CD4-positive, alpha-beta memory T cell (primary cell): ENCODE measurements at regions not wholly inside any gene's neighbourhood (a gene's known extent, or its start where the extent isn't known, plus 50 kb on each side); places are given as distances from the start of the nearest gene placed in this dataset.
A peak's percentile ranks its signal among the peaks of the same experiment; 100 is the strongest.

ENCODE experiments used
- CTCF ChIA-PET: fragments of 350-600 bp; sonication (Branson Sonifier 250); formaldehyde crosslinking; loops from one replicate; lab custom pipeline; 2021; ENCODE audit warnings: inconsistent platforms; ENCODE audit not compliant: partially characterized antibody; lab: Charles Lee
- POLR2A ChIA-PET: fragments of 350-600 bp; sonication (Branson Sonifier 250); formaldehyde crosslinking; loops from one replicate; lab custom pipeline; 2021; ENCODE audit not compliant: partially characterized antibody; lab: Charles Lee
- DNase-seq, 5 donors: peaks; one replicate each; pipeline versions ENCODE4 v3.0.0 to v3.0.0-alpha.2; 2020 to 2022; ENCODE audit warnings: mixed read lengths in 1 of 5
- H3K27ac ChIP-seq: one replicate; pipeline ENCODE4 v1.7.0; 2013; ENCODE audit warnings: low read depth, low read length
- H3K27me3 ChIP-seq: 2 replicates; pipeline ENCODE4 v1.7.0; 2013; ENCODE audit warnings: mild to moderate bottlenecking, low read length, moderate library complexity; ENCODE audit not compliant: insufficient read depth
- H3K36me3 ChIP-seq: 2 replicates; pipeline ENCODE4 v1.7.0; 2013; ENCODE audit warnings: mild to moderate bottlenecking, low read length, moderate library complexity; ENCODE audit not compliant: insufficient read depth
- H3K4me1 ChIP-seq: 2 replicates; pipeline ENCODE4 v1.7.0; 2013; ENCODE audit warnings: mild to moderate bottlenecking, low read length, moderate library complexity; ENCODE audit not compliant: insufficient read depth
- H3K4me3 ChIP-seq, 2 donors: one replicate each; pipeline ENCODE4 v1.7.0; 2013; ENCODE audit warnings: low read length in 2 of 2, mild to moderate bottlenecking in 1 of 2
- H3K9me3 ChIP-seq, 2 donors: one replicate each; pipeline ENCODE4 v1.7.0; 2013; ENCODE audit warnings: low read length in 2 of 2, control low read depth in 1 of 2; ENCODE audit not compliant: control insufficient read depth in 1 of 2
- H3K27ac Mint-ChIP-seq, 7 donors: one replicate each; pipeline ENCODE4 v1.8.0; 2020 to 2021; ENCODE audit warnings: mixed read lengths in 7 of 7, mild to moderate bottlenecking in 6 of 7, inconsistent platforms in 3 of 7, moderate library complexity in 3 of 7
- H3K27me3 Mint-ChIP-seq, 2 donors: one replicate each; pipeline ENCODE4 v1.8.0; 2020 to 2021; ENCODE audit warnings: mixed read lengths in 2 of 2
- H3K36me3 Mint-ChIP-seq, 2 donors: one replicate each; pipeline ENCODE4 v1.8.0; 2020 to 2021; ENCODE audit warnings: mixed read lengths in 2 of 2, inconsistent platforms in 1 of 2, mild to moderate bottlenecking in 1 of 2
- H3K4me1 Mint-ChIP-seq, 4 donors: one replicate each; pipeline ENCODE4 v1.8.0; 2020 to 2021; ENCODE audit warnings: mixed read lengths in 4 of 4, mild to moderate bottlenecking in 1 of 4
- H3K4me3 Mint-ChIP-seq, 8 donors: one replicate each; pipeline ENCODE4 v1.8.0; 2020 to 2021; ENCODE audit warnings: mixed read lengths in 8 of 8, mild to moderate bottlenecking in 7 of 8, moderate library complexity in 6 of 8, inconsistent platforms in 3 of 8
- H3K9me3 Mint-ChIP-seq, 8 donors: one replicate each; pipeline ENCODE4 v1.8.0; 2020 to 2021; ENCODE audit warnings: mixed read lengths in 8 of 8, mild to moderate bottlenecking in 5 of 8, inconsistent platforms in 3 of 8, moderate library complexity in 1 of 8
- intact Hi-C: fragments of 100-400 bp; cut with micrococcal nuclease; formaldehyde crosslinking; loops from one replicate; pipeline ENCODE4 v1.15.1; 2023

GRCh38 chr18:5651736-5652135 lies 107.9 kb upstream of the EPB41L3 start:
- POLR2A ChIA-PET = no interaction called here
- H3K27me3 Mint-ChIP-seq = no peaks in the 10 kb centered on the region
- no peaks in the 10 kb centered on the region for H3K36me3 Mint-ChIP-seq
- H3K4me1 Mint-ChIP-seq = no peaks in the 10 kb centered on the region
- H3K36me3 ChIP-seq = no peaks in the 10 kb centered on the region
- no peak for DNase-seq
- no peaks in the 10 kb centered on the region for H3K9me3 ChIP-seq
- no peak overlapping the region for H3K4me3 ChIP-seq
- CTCF ChIA-PET = no interaction called here
- no peaks in the 10 kb centered on the region for H3K9me3 Mint-ChIP-seq
- intact Hi-C loops = no loop called here
- H3K27ac ChIP-seq = no peak overlapping the region
- H3K27ac Mint-ChIP-seq = no peak overlapping the region
- H3K4me3 Mint-ChIP-seq = no peak overlapping the region
- no peaks in the 10 kb centered on the region for H3K4me1 ChIP-seq
- no peaks in the 10 kb centered on the region for H3K27me3 ChIP-seq

- H3K4me1 Mint-ChIP-seq = no peaks in the 10 kb centered on the region
- Histone ChIP-seq H3K9me3 (no peaks in the 10 kb centered on the region), H3K4me3 (no peak overlapping the region), H3K27ac (no peak overlapping the region), H3K36me3 (no peaks in the 10 kb centered on the region), H3K27me3 (no peaks in the 10 kb centered on the region), H3K4me1 (no peaks in the 10 kb centered on the region)
- H3K27me3 Mint-ChIP-seq = peaks cover 0 to 3% of the 10 kb centered on the region in 2 donors
- ChIA-PET POLR2A (no interaction called here), CTCF (no interaction called here)
- H3K4me3 Mint-ChIP-seq = no peak overlapping the region
- no peak for DNase-seq
- H3K9me3 Mint-ChIP-seq = no peaks in the 10 kb centered on the region
- no peaks in the 10 kb centered on the region for H3K36me3 Mint-ChIP-seq
- H3K27ac Mint-ChIP-seq = no peak overlapping the region
- intact Hi-C loops = no loop called here
Observed at GRCh38 chr18:5649439-5649838, 105.6 kb upstream of the EPB41L3 start.

GRCh38 chr18:5646739-5647138 lies 102.9 kb upstream of the EPB41L3 start:
- Mint-ChIP-seq H3K4me3 (no peak overlapping the region), H3K4me1 (no peaks in the 10 kb centered on the region), H3K9me3 (no peaks in the 10 kb centered on the region), H3K36me3 (no peaks in the 10 kb centered on the region), H3K27me3 (peaks cover 0 to 11% of the 10 kb centered on the region in 2 donors), H3K27ac (no peak overlapping the region)
- no peaks in the 10 kb centered on the region for H3K4me1 ChIP-seq
- H3K27me3 ChIP-seq = no peaks in the 10 kb centered on the region
- H3K27ac ChIP-seq = no peak overlapping the region
- ChIA-PET POLR2A (no interaction called here), CTCF (no interaction called here)
- no peak overlapping the region for H3K4me3 ChIP-seq
- H3K9me3 ChIP-seq = no peaks in the 10 kb centered on the region
- H3K36me3 ChIP-seq = no peaks in the 10 kb centered on the region
- DNase-seq = no peak
- intact Hi-C loops = no loop called here

GRCh38 chr18:5643288-5643687 lies 99.5 kb upstream of the EPB41L3 start:
- intact Hi-C loops = no loop called here
- Histone ChIP-seq H3K4me3 (no peak overlapping the region), H3K4me1 (no peaks in the 10 kb centered on the region), H3K9me3 (no peaks in the 10 kb centered on the region), H3K36me3 (no peaks in the 10 kb centered on the region), H3K27me3 (no peaks in the 10 kb centered on the region), H3K27ac (no peak overlapping the region)
- DNase-seq = no peak
- Mint-ChIP-seq H3K4me3 (no peak overlapping the region), H3K27me3 (peaks cover 3 to 15% of the 10 kb centered on the region in 2 donors), H3K4me1 (no peaks in the 10 kb centered on the region), H3K36me3 (no peaks in the 10 kb centered on the region), H3K27ac (no peak overlapping the region), H3K9me3 (no peaks in the 10 kb centered on the region)
- CTCF ChIA-PET = no interaction called here
- POLR2A ChIA-PET = no interaction called here

- no peak overlapping the region for H3K4me3 ChIP-seq
- CTCF ChIA-PET = no interaction called here
- H3K9me3 ChIP-seq = no peaks in the 10 kb centered on the region
- Mint-ChIP-seq H3K9me3 (no peaks in the 10 kb centered on the region), H3K36me3 (no peaks in the 10 kb centered on the region), H3K27ac (peak overlapping the region in 1 of 7 donors; percentile 26), H3K4me3 (no peak overlapping the region), H3K4me1 (no peaks in the 10 kb centered on the region), H3K27me3 (peaks cover 7 to 19% of the 10 kb centered on the region in 2 donors)
- no peaks in the 10 kb centered on the region for H3K27me3 ChIP-seq
- no peaks in the 10 kb centered on the region for H3K36me3 ChIP-seq
- intact Hi-C loops = no loop called here
- no peak for DNase-seq
- H3K4me1 ChIP-seq = no peaks in the 10 kb centered on the region
- no peak overlapping the region for H3K27ac ChIP-seq
- POLR2A ChIA-PET = no interaction called here
Observed at GRCh38 chr18:5640939-5641338, 97.1 kb upstream of the EPB41L3 start.

- H3K27me3 Mint-ChIP-seq = peaks cover 8 to 15% of the 10 kb centered on the region in 2 donors
Observed at GRCh38 chr18:5639131-5639530, 95.3 kb upstream of the EPB41L3 start.

GRCh38 chr18:5632041-5632440 lies 88.2 kb upstream of the EPB41L3 start:
- no peaks in the 10 kb centered on the region for H3K9me3 ChIP-seq
- no peaks in the 10 kb centered on the region for H3K36me3 ChIP-seq
- POLR2A ChIA-PET = no interaction called here
- no peak overlapping the region for H3K4me3 ChIP-seq
- Mint-ChIP-seq H3K9me3 (peaks cover 0 to 6% (median 0%) of the 10 kb centered on the region in 8 donors), H3K4me3 (no peak overlapping the region), H3K27me3 (peaks cover 27 to 28% of the 10 kb centered on the region in 2 donors), H3K27ac (no peak overlapping the region), H3K36me3 (no peaks in the 10 kb centered on the region), H3K4me1 (peaks cover 0 to 8% (median 5%) of the 10 kb centered on the region in 4 donors)
- DNase-seq = no peak
- no peaks in the 10 kb centered on the region for H3K4me1 ChIP-seq
- peaks cover 6% of the 10 kb centered on the region for H3K27me3 ChIP-seq
- intact Hi-C loops = no loop called here
- no peak overlapping the region for H3K27ac ChIP-seq
- CTCF ChIA-PET = no interaction called here

More at GRCh38 chr18:5639131-5639530, 95.3 kb upstream of the EPB41L3 start:
- no peak overlapping the region for H3K4me3 Mint-ChIP-seq
- H3K36me3 Mint-ChIP-seq = no peaks in the 10 kb centered on the region
- no peak for DNase-seq
- no peak overlapping the region for H3K27ac Mint-ChIP-seq
- ChIA-PET POLR2A (no interaction called here), CTCF (no interaction called here)
- H3K4me1 Mint-ChIP-seq = no peaks in the 10 kb centered on the region
- Histone ChIP-seq H3K36me3 (no peaks in the 10 kb centered on the region), H3K27ac (no peak overlapping the region), H3K4me3 (no peak overlapping the region), H3K4me1 (no peaks in the 10 kb centered on the region), H3K9me3 (no peaks in the 10 kb centered on the region), H3K27me3 (no peaks in the 10 kb centered on the region)
- intact Hi-C loops = no loop called here
- H3K9me3 Mint-ChIP-seq = peaks cover 0 to 4% (median 0%) of the 10 kb centered on the region in 8 donors

- ChIA-PET POLR2A (no interaction called here), CTCF (no interaction called here)
- no peak overlapping the region for H3K27ac Mint-ChIP-seq
- Histone ChIP-seq H3K27ac (no peak overlapping the region), H3K4me1 (no peaks in the 10 kb centered on the region), H3K9me3 (no peaks in the 10 kb centered on the region), H3K27me3 (peaks cover 7% of the 10 kb centered on the region), H3K36me3 (no peaks in the 10 kb centered on the region), H3K4me3 (no peak overlapping the region)
- no peak for DNase-seq
- intact Hi-C loops = no loop called here
- no peaks in the 10 kb centered on the region for H3K36me3 Mint-ChIP-seq
- peaks cover 23 to 25% of the 10 kb centered on the region in 2 donors for H3K27me3 Mint-ChIP-seq
- peaks cover 0 to 8% (median 5%) of the 10 kb centered on the region in 4 donors for H3K4me1 Mint-ChIP-seq
- H3K9me3 Mint-ChIP-seq = peaks cover 0 to 6% (median 0%) of the 10 kb centered on the region in 8 donors
- peak overlapping the region in 5 of 8 donors; percentile 16 to 76 (median 32) for H3K4me3 Mint-ChIP-seq
Observed at GRCh38 chr18:5630900-5631413, 87.2 kb upstream of the EPB41L3 start.
